PFSK-1 (cell line): ENCODE measurements at regions not wholly inside any gene's neighbourhood (a gene's known extent, or its start where the extent isn't known, plus 50 kb on each side); places are given as distances from the start of the nearest gene placed in this dataset.

ENCODE experiments used
- FOXP2 ChIP-seq: optimal IDR thresholded peaks from 2 replicates; pipeline ENCODE3; 2011; ENCODE audit warnings: borderline replicate concordance, control low read depth, inconsistent platforms; ENCODE audit not compliant: insufficient read depth; ENCODE audit errors: extremely low read length, extremely low read depth
- POLR2AphosphoS5 ChIP-seq: IDR thresholded peaks from 2 replicates; pipeline ENCODE4 v1.6.1; 2012; ENCODE audit warnings: low read depth, mild to moderate bottlenecking, control low read depth, low read length, moderate library complexity
- SIN3A ChIP-seq: IDR thresholded peaks from 2 replicates; pipeline ENCODE4 v1.6.1; 2012; ENCODE audit warnings: mild to moderate bottlenecking, low read length, moderate library complexity, borderline replicate concordance; ENCODE audit not compliant: insufficient read depth
- TAF1 ChIP-seq: IDR thresholded peaks from 2 replicates; pipeline ENCODE4 v1.6.1; 2012; ENCODE audit warnings: low read length, control low read depth, borderline replicate concordance; ENCODE audit not compliant: insufficient read depth
- TF ChIP-seq, protein P1 (sequence below), 2 experiments: IDR thresholded peaks; 2 replicates each; pipeline versions ENCODE4 v1.6.1 to v1.8.0; 2011 to 2012; ENCODE audit warnings: low read depth in 2 of 2, low read length in 2 of 2, control low read depth in 1 of 2, inconsistent platforms in 1 of 2, mild to moderate bottlenecking in 1 of 2, moderate library complexity in 1 of 2; ENCODE audit not compliant: insufficient read depth in 1 of 2

DNA sequence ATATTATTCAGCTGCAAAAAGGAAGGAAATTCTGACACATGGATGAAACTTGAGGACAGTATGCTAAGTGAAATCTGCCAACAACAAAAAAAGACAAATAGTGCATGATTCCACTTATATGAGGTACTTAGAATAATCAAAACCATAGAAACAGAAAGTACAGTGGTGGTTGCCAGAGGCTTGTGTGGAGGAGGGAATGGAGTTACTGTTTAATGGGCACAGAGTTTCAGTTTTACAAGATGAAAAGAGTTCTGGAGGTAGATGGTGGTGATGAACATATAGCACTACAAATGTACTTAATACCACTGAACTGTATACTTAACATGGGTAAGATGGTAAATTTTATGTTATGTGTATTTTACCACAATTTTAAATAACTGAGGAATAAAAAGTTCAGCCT lies 212.0 kb upstream of the KLF3 start:
- TF ChIP-seq, protein P1, sequence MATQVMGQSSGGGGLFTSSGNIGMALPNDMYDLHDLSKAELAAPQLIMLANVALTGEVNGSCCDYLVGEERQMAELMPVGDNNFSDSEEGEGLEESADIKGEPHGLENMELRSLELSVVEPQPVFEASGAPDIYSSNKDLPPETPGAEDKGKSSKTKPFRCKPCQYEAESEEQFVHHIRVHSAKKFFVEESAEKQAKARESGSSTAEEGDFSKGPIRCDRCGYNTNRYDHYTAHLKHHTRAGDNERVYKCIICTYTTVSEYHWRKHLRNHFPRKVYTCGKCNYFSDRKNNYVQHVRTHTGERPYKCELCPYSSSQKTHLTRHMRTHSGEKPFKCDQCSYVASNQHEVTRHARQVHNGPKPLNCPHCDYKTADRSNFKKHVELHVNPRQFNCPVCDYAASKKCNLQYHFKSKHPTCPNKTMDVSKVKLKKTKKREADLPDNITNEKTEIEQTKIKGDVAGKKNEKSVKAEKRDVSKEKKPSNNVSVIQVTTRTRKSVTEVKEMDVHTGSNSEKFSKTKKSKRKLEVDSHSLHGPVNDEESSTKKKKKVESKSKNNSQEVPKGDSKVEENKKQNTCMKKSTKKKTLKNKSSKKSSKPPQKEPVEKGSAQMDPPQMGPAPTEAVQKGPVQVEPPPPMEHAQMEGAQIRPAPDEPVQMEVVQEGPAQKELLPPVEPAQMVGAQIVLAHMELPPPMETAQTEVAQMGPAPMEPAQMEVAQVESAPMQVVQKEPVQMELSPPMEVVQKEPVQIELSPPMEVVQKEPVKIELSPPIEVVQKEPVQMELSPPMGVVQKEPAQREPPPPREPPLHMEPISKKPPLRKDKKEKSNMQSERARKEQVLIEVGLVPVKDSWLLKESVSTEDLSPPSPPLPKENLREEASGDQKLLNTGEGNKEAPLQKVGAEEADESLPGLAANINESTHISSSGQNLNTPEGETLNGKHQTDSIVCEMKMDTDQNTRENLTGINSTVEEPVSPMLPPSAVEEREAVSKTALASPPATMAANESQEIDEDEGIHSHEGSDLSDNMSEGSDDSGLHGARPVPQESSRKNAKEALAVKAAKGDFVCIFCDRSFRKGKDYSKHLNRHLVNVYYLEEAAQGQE (IDR thresholded peaks at IDR 0.05; ENCODE audit: insufficient read depth in 1 of 2, low read depth in 2 of 2, low read length in 2 of 2), result no peak
- no peak for TF ChIP-seq POLR2AphosphoS5

DNA sequence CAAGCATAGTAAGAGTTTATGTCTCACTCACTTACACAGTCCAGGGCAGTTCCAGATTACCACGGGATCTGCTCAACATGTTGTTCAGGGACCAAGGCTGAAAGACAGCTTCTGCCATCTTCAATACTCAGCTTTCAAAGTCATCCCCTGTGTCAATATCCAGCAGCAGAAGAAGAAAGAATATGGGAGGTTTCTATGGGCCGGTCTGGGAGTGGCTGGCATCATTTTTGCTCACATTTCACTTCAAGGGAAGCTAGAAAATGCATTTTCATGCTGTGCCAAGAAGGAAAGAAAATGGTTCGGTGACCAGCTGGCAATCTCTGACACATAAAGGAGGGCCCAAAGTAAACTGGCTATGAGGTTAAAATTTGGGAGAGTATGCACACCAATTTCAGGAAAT lies 211.5 kb upstream of the KLF3 start:
- no peak for TF ChIP-seq SIN3A
- no peak for TF ChIP-seq TAF1
- TF ChIP-seq POLR2AphosphoS5, result no peak
- TF ChIP-seq FOXP2, result no peak
- TF ChIP-seq, protein P1 (IDR thresholded peaks at IDR 0.05; ENCODE audit: insufficient read depth in 1 of 2, low read depth in 2 of 2, low read length in 2 of 2), result no peak

DNA sequence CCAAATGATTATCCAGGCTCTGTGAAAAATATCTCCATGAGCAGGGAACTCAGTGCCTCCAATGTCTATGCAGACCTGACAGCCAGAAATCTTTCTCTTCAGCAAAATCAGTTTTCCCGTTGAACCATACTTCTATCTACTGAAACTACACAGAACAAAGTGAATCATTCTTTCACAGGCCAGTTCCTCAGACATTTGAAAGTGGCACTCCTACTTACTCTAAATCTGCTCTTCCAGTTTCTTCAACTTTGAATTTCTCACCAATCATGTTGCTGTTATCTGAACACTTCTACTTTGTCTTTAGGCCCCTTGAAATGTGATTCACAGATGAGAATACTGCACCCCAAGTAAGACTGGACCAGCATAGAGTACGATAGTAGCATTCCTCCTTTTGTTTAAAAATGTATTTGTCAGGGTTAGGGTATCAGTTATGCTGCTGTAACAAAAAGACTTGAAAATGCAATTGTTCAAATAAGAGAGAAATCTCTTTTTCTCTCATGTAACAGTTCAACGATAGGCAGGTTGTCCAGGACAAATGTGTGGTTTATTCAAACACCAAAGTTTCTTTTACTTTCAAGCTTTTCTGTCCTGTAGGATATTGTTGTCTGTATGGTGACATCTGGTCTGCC lies 210.6 kb upstream of the KLF3 start:
- TF ChIP-seq, protein P1 (IDR thresholded peaks at IDR 0.05; ENCODE audit: insufficient read depth in 1 of 2, low read depth in 2 of 2, low read length in 2 of 2), result no peak
- no peak for TF ChIP-seq TAF1

DNA sequence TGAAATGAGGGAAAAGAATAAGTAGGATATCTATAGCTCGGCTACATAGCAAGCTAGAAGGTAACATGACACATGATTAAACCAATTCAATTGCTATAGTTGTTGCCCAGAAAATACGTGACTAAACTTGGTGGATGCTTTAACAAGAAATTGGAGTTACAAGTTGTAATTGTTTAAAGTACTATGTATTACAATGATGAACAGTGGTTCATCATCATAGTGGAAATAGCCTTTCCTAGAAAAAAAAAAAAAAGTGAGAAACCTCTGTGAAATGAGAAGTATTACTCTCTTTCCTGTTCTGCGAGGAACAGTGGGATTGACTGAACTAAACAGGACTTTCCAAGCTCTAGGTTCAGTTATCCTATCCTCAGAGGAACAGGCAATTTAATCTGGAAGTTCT lies 209.7 kb upstream of the KLF3 start:
- TF ChIP-seq FOXP2 (no peak), POLR2AphosphoS5 (no peak), SIN3A (no peak), TAF1 (no peak)
- TF ChIP-seq, protein P1 (IDR thresholded peaks at IDR 0.05; ENCODE audit: insufficient read depth in 1 of 2, low read depth in 2 of 2, low read length in 2 of 2), result no peak

DNA sequence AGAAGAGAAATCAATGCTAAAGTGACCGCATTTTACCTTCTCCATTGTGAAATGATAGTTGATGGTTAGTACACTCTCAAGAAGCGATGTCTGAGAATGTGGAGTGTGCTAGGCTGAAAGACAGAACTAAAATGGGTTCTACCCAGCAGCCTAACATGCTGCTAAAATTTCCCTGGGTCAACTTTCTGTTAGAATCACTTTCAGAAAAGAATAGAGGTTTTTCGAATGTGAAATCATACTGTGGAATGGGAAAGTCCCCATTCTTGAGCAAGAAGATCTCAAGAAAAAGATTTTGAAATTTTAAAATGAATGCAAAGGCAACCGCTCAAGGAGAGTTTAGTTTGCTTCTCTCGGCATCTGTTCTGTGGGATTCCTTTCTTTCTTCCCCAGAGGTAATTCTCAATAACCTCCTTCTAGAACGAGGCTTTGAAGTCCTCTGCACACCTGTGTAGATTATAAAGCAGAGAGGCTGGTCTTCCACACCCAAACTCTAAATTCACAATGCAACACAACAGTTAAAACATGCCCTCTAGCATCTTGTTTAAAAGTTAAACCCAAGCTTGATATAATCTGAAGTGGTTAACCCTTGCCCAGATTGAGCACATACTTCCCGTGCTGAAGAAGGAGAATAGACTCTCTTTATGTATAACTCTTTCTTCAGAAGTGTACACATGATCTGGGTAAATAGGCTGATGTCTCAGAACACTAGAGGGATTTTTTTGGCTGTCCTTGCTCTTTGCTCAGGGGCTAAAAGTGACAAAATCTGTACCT lies 208.7 kb upstream of the KLF3 start:
- TF ChIP-seq FOXP2, result no peak
- TF ChIP-seq, protein P1 (IDR thresholded peaks at IDR 0.05; ENCODE audit: insufficient read depth in 1 of 2, low read depth in 2 of 2, low read length in 2 of 2), result no peak
- TF ChIP-seq POLR2AphosphoS5, result no peak
- no peak for TF ChIP-seq TAF1
- no peak for TF ChIP-seq SIN3A
